ENCODE measurements at regions not wholly inside any gene's neighbourhood (a gene's known extent, or its start where the extent isn't known, plus 50 kb on each side); places are given as distances from the start of the nearest gene placed in this dataset.
A peak's percentile ranks its signal among the peaks of the same experiment; 100 is the strongest.

DNA sequence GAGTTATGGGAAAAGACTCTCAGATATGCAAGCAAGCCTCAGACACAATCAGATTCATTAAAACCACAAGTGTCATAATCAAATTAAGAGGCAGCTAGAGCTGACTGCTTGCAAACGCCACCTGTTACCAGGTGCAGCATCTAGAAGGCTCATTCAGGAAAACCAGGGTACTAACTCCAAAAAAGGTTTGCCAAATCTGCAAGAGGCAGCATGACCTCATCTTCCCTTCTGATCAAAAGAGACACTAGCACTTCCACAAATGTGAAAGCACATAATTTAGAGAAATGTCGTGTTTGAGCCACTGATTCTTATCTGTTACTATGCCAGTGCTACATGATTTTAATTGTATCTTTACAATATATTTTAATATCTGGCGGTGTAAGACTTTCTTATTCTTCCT, 123.3 kb upstream of the NANOGP8 start:
- BruUV-seq (replicated peaks): no TSS peak
- Histone ChIP-seq H3K9me3 (replicated peaks; ENCODE audit: control insufficient read depth, insufficient read depth, low read depth, low read length) (no peaks in the 10 kb centered on the region), H3K4me1 (replicated peaks in 1 of 2; ENCODE audit: control insufficient read depth in 2 of 2, insufficient read depth in 2 of 2, low read length in 2 of 2) (no peaks in the 10 kb centered on the region), H3K4me2 (ENCODE audit: insufficient read depth, low read length) (no peak overlapping the region), H3K27ac (ENCODE audit: extremely low read depth, low read depth, low read length) (no peak overlapping the region), H3K4me3 (no peak overlapping the region), H3K27me3 (ENCODE audit: control insufficient read depth in 2 of 2, insufficient read depth in 2 of 2, low read length in 2 of 2) (no peaks in the 10 kb centered on the region), H3K79me2 (ENCODE audit: control insufficient read depth, insufficient read depth, low read length) (no peaks in the 10 kb centered on the region), H2AFZ (ENCODE audit: low read depth, low read length) (no peak overlapping the region; the same call in 1 of the 2 replicates), H3K9ac (ENCODE audit: insufficient read depth in 1 of 2, low read depth in 2 of 2, low read length in 2 of 2) (no peak overlapping the region), H3K36me3 (ENCODE audit: control insufficient read depth, insufficient read depth, low read length) (no peaks in the 10 kb centered on the region), H3K9me1 (ENCODE audit: control insufficient read depth, insufficient read depth, low read length) (no peaks in the 10 kb centered on the region), H4K20me1 (replicated peaks; ENCODE audit: control insufficient read depth, insufficient read depth, low read length) (no peaks in the 10 kb centered on the region)
- ChIA-PET CTCF (ENCODE audit: low intra/inter-chr PET ratio) (no interaction called here), POLR2A (interaction anchor here (0.6 kb wide), 1 partner anchor 190 kb away, joined by 3 read pairs; no protein-coding TSS in a partner anchor)
- ATAC-seq (no peak), DNase-seq (ENCODE audit: extremely low read depth in 1 of 4, low spot score in 3 of 4) (no peak), FAIRE-seq (peak; percentile 6)
- intact Hi-C loops (cut with micrococcal nuclease) (no loop called here), in situ Hi-C loops (cut with MboI) (no loop called here)
- TF ChIP-seq CBX3 (IDR thresholded peaks at IDR 0.05; ENCODE audit: borderline replicate concordance in 1 of 2, low read length in 2 of 2): no peak
- TF ChIP-seq CCAR2 (IDR thresholded peaks at IDR 0.05; ENCODE audit: low read depth, low read length): no peak
- no peak for TF ChIP-seq PKNOX1 (IDR thresholded peaks at IDR 0.05)
- TF ChIP-seq ZNF408 (CRISPR knock-in tag; IDR thresholded peaks at IDR 0.05; ENCODE audit: low read depth): no peak
- no peak for TF ChIP-seq JUN (IDR thresholded peaks at IDR 0.05; ENCODE audit: borderline replicate concordance, low read depth, low read length)
- TF ChIP-seq JUN (CRISPR knock-in tag; IDR thresholded peaks at IDR 0.05; ENCODE audit: borderline replicate concordance): no peak
- WGBS (ENCODE audit: insufficient coverage, low coverage, missing lambda C conversion rate): 33% methylated on average over 3 of the region's 3 CpGs
